ENCODE measurements at regions not wholly inside any gene's neighbourhood (a gene's known extent, or its start where the extent isn't known, plus 50 kb on each side); places are given as distances from the start of the nearest gene placed in this dataset.
A peak's percentile ranks its signal among the peaks of the same experiment; 100 is the strongest.

GRCh38 chr3:177930771-177931170, 605.5 kb upstream of the KCNMB2 start:
- DNase-seq (ENCODE audit: low read depth): no peak
- H3K4me3 ChIP-seq (replicated peaks; ENCODE audit: low read depth, low read length): no peak overlapping the region
- no peak for TF ChIP-seq CTCF (IDR thresholded peaks at IDR 0.05; ENCODE audit: low read length, missing control alignments)

GRCh38 chr3:177931346-177931745, 604.9 kb upstream of the KCNMB2 start:
- no peak for DNase-seq (ENCODE audit: low read depth)
- no peak for TF ChIP-seq CTCF (IDR thresholded peaks at IDR 0.05; ENCODE audit: low read length, missing control alignments)

GRCh38 chr3:177932346-177932745, 603.9 kb upstream of the KCNMB2 start:
- TF ChIP-seq CTCF (IDR thresholded peaks at IDR 0.05; ENCODE audit: low read length, missing control alignments): no peak
- DNase-seq (ENCODE audit: low read depth): peak; percentile 23
- no peak overlapping the region for H3K4me3 ChIP-seq (replicated peaks; ENCODE audit: low read depth, low read length)

More at GRCh38 chr3:177931346-177931745, 604.9 kb upstream of the KCNMB2 start:
- H3K4me3 ChIP-seq (replicated peaks; ENCODE audit: low read depth, low read length): no peak overlapping the region

- no peak overlapping the region for H3K4me3 ChIP-seq (replicated peaks; ENCODE audit: low read depth, low read length)
- peak; percentile 53 for DNase-seq (ENCODE audit: low read depth)
- TF ChIP-seq CTCF (IDR thresholded peaks at IDR 0.05; ENCODE audit: low read length, missing control alignments): no peak
Observed at GRCh38 chr3:177932750-177933660, 603.2 kb upstream of the KCNMB2 start.

GRCh38 chr3:177934001-177934891, 602.0 kb upstream of the KCNMB2 start:
- TF ChIP-seq CTCF (IDR thresholded peaks at IDR 0.05; ENCODE audit: low read length, missing control alignments): no peak
- H3K4me3 ChIP-seq (replicated peaks; ENCODE audit: low read depth, low read length): no peak overlapping the region
- DNase-seq (ENCODE audit: low read depth): peak; percentile 85

- H3K4me3 ChIP-seq (replicated peaks; ENCODE audit: low read depth, low read length): no peak overlapping the region
- no peak for DNase-seq (ENCODE audit: low read depth)
- TF ChIP-seq CTCF (IDR thresholded peaks at IDR 0.05; ENCODE audit: low read length, missing control alignments): no peak
Observed at GRCh38 chr3:177935047-177935446, 601.2 kb upstream of the KCNMB2 start.

Measured in fibroblast of pulmonary artery (primary cell).